GM12865 (cell line): ENCODE measurements at regions not wholly inside any gene's neighbourhood (a gene's known extent, or its start where the extent isn't known, plus 50 kb on each side); places are given as distances from the start of the nearest gene placed in this dataset.
"Not testable (repeated sequence)": the region's sequence is repeated elsewhere in the genome, so short reads cannot be mapped to it uniquely, and the experiment has no call there.

ENCODE experiments used
- DNase-seq: peaks from one replicate; pipeline ENCODE4 v3.0.0; 2010; ENCODE audit warnings: low read depth
- H3K4me3 ChIP-seq: 2 replicates; pipeline ENCODE4 v1.5.1; 2011; ENCODE audit warnings: mild to moderate bottlenecking, low read depth, low read length, control low read depth
- CTCF ChIP-seq: IDR thresholded peaks from 2 replicates; pipeline ENCODE4 v1.5.1; 2011; ENCODE audit warnings: low read length, control low read depth, low read depth, inconsistent platforms; ENCODE audit not compliant: insufficient read depth; ENCODE audit errors: missing control alignments

- TF ChIP-seq CTCF: no peak
Observed at GRCh38 chr1:232334811-232335210, 295.1 kb downstream of the SIPA1L2 start.

GRCh38 chr1:232334246-232334645 lies 295.7 kb downstream of the SIPA1L2 start:
- no peak overlapping the region for H3K4me3 ChIP-seq
- no peak for TF ChIP-seq CTCF
- no peak for DNase-seq

More at GRCh38 chr1:232334811-232335210, 295.1 kb downstream of the SIPA1L2 start:
- DNase-seq: no peak
- no peak overlapping the region for H3K4me3 ChIP-seq

- DNase-seq: no peak
- H3K4me3 ChIP-seq: no peak overlapping the region
- TF ChIP-seq CTCF: no peak
Observed at GRCh38 chr1:232333419-232333767, 296.5 kb downstream of the SIPA1L2 start.

- H3K4me3 ChIP-seq, DNase-seq: not testable (repeated sequence)
Observed at GRCh38 chr1:232332710-232333418, 297.1 kb downstream of the SIPA1L2 start.

GRCh38 chr1:232329103-232329813 lies 300.7 kb downstream of the SIPA1L2 start:
- no peak overlapping the region for H3K4me3 ChIP-seq
- no peak for TF ChIP-seq CTCF
- no peak for DNase-seq

- DNase-seq: no peak
- no peak overlapping the region for H3K4me3 ChIP-seq
- no peak for TF ChIP-seq CTCF
Observed at GRCh38 chr1:232328486-232329102, 301.3 kb downstream of the SIPA1L2 start.

- H3K4me3 ChIP-seq: no peak overlapping the region
- DNase-seq: no peak
- no peak for TF ChIP-seq CTCF
Observed at GRCh38 chr1:232327899-232328298, 302.0 kb downstream of the SIPA1L2 start.
